MM.1S (cell line): ENCODE measurements at regions not wholly inside any gene's neighbourhood (a gene's known extent, or its start where the extent isn't known, plus 50 kb on each side); places are given as distances from the start of the nearest gene placed in this dataset.
"Not testable (repeated sequence)": the region's sequence is repeated elsewhere in the genome, so short reads cannot be mapped to it uniquely, and the experiment has no call there.

Experiments used
- DNase-seq: peaks from one replicate; pipeline ENCODE4 v3.0.0-alpha.2; 2015
- H2AFZ ChIP-seq: fragments of 300-600 bp; sonication (generic); 2 replicates; pipeline ENCODE4 v1.6.0; 2016; ENCODE audit warnings: antibody characterized with exemption, low read length
- H3F3A ChIP-seq: fragments of 300-600 bp; sonication (generic); 2 replicates; pipeline ENCODE4 v1.6.1; 2016; ENCODE audit warnings: mild to moderate bottlenecking, antibody characterized with exemption, low read length, moderate library complexity, mixed read lengths; ENCODE audit not compliant: insufficient read depth
- H3K27ac ChIP-seq: fragments of 300-600 bp; sonication (generic); 2 replicates; pipeline ENCODE4 v1.5.1; 2016; ENCODE audit warnings: mild to moderate bottlenecking, low read length
- H3K27me3 ChIP-seq: fragments of 300-600 bp; sonication (generic); replicated peaks from 2 replicates; pipeline ENCODE4 v1.6.0; 2016; ENCODE audit warnings: low read length; ENCODE audit not compliant: insufficient read depth
- H3K36me3 ChIP-seq: fragments of 300-600 bp; sonication (generic); replicated peaks from 2 replicates; pipeline ENCODE4 v1.6.1; 2016; ENCODE audit warnings: mild to moderate bottlenecking, low read length, mixed read lengths; ENCODE audit not compliant: insufficient read depth
- H3K4me1 ChIP-seq: fragments of 300-600 bp; sonication (generic); 2 replicates; pipeline ENCODE4 v1.6.1; 2016; ENCODE audit warnings: low read length, mixed read lengths
- H3K4me2 ChIP-seq: fragments of 300-600 bp; sonication (generic); 2 replicates; pipeline ENCODE4 v1.6.0; 2016; ENCODE audit warnings: low read depth, low read length
- H3K4me3 ChIP-seq: fragments of 300-600 bp; sonication (generic); 2 replicates; pipeline ENCODE4 v1.5.1; 2016; ENCODE audit warnings: low read length, mixed read lengths
- H3K79me2 ChIP-seq: fragments of 300-600 bp; sonication (generic); 2 replicates; pipeline ENCODE4 v1.6.1; 2016; ENCODE audit warnings: mixed run types, low read length, mixed read lengths
- H3K9ac ChIP-seq: fragments of 300-600 bp; sonication (generic); 2 replicates; pipeline ENCODE4 v1.6.1; 2016; ENCODE audit warnings: low read length, mixed read lengths
- H3K9me2 ChIP-seq: fragments of 300-600 bp; sonication (generic); replicated peaks from 2 replicates; pipeline ENCODE4 v1.6.1; 2016; ENCODE audit warnings: mild to moderate bottlenecking, low read length, mixed read lengths; ENCODE audit not compliant: insufficient read depth
- H3K9me3 ChIP-seq: fragments of 300-600 bp; sonication (generic); replicated peaks from 2 replicates; pipeline ENCODE4 v1.6.1; 2016; ENCODE audit warnings: mild to moderate bottlenecking, low read length, mixed read lengths; ENCODE audit not compliant: insufficient read depth
- H4K20me1 ChIP-seq: fragments of 300-600 bp; sonication (generic); 2 replicates; pipeline ENCODE4 v1.6.1; 2016; ENCODE audit warnings: mild to moderate bottlenecking, low read length, moderate library complexity, mixed read lengths; ENCODE audit not compliant: insufficient read depth
- CTCF ChIP-seq: fragments of 300-600 bp; sonication (generic); IDR thresholded peaks from 2 replicates; pipeline ENCODE4 v1.5.1; 2016; ENCODE audit warnings: antibody characterized with exemption, low read length, mixed read lengths
- EZH2 ChIP-seq: fragments of 300-600 bp; sonication (generic); optimal IDR thresholded peaks from 2 replicates; pipeline ENCODE3; 2017; ENCODE audit warnings: low read depth, mild to moderate bottlenecking, antibody characterized with exemption, low read length, mixed read lengths
- EZH2phosphoT487 ChIP-seq: fragments of 300-600 bp; sonication (generic); IDR thresholded peaks from 2 replicates; pipeline ENCODE4 v1.6.1; 2018; ENCODE audit warnings: antibody characterized with exemption, low read length

DNA sequence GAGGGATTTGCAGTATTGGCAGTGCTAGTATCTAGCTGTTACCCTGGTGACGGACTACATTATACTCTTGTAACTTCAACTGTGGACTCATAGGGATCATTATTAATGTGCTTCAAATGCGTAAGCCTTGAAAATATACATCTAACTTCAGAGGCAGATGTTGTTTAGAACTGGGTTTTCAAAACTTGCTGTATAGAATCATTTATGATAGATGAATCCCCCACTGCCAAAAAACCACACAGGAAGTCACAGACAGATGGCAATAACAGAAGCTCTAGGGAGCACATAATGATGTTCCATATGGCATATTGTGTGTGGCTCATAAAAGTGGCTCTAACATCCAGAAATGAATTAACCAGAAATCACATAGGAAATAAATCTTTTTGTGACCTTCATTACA lies 62.3 kb upstream of the RELL1 start:
- Histone ChIP-seq H3F3A (no peaks in the 10 kb centered on the region), H3K9me3 (no peaks in the 10 kb centered on the region), H4K20me1 (no peaks in the 10 kb centered on the region), H3K9ac (no peak overlapping the region), H3K4me2 (no peak overlapping the region), H3K4me1 (no peaks in the 10 kb centered on the region), H3K4me3 (no peak overlapping the region), H3K27ac (no peak overlapping the region), H2AFZ (no peak overlapping the region), H3K79me2 (no peaks in the 10 kb centered on the region), H3K27me3 (no peaks in the 10 kb centered on the region), H3K9me2 (no peaks in the 10 kb centered on the region), H3K36me3 (no peaks in the 10 kb centered on the region)
- DNase-seq, result no peak
- no peak for TF ChIP-seq CTCF
- no peak for TF ChIP-seq EZH2
- TF ChIP-seq EZH2phosphoT487, result no peak

- no peaks in the 10 kb centered on the region for H4K20me1 ChIP-seq
- no peak overlapping the region for H3K27ac ChIP-seq
- no peak overlapping the region for H3K4me3 ChIP-seq
- H3K79me2 ChIP-seq, result no peaks in the 10 kb centered on the region
- TF ChIP-seq EZH2phosphoT487 (no peak), CTCF (no peak), EZH2 (no peak)
- H3K36me3 ChIP-seq, result no peaks in the 10 kb centered on the region
- no peaks in the 10 kb centered on the region for H3F3A ChIP-seq
- H3K9me3 ChIP-seq, result no peaks in the 10 kb centered on the region
- H3K9ac ChIP-seq, result no peak overlapping the region
- H3K27me3 ChIP-seq, result no peaks in the 10 kb centered on the region
- DNase-seq, result no peak
- H3K4me1 ChIP-seq, result no peaks in the 10 kb centered on the region
- no peak overlapping the region for H2AFZ ChIP-seq
- H3K4me2 ChIP-seq, result no peak overlapping the region
- H3K9me2 ChIP-seq, result no peaks in the 10 kb centered on the region
These were observed 61.7 kb upstream of the RELL1 start for GRCh38 chr4:37747772-37748330.

GRCh38 chr4:37746852-37747251 lies 60.7 kb upstream of the RELL1 start:
- not testable (repeated sequence) for H3K4me3 ChIP-seq, H3K9ac ChIP-seq, H3K36me3 ChIP-seq

GRCh38 chr4:37745946-37746345 lies 59.8 kb upstream of the RELL1 start:
- Histone ChIP-seq H2AFZ (no peak overlapping the region), H3K4me1 (no peaks in the 10 kb centered on the region), H3K36me3 (no peaks in the 10 kb centered on the region), H3K9me3 (no peaks in the 10 kb centered on the region), H3K27me3 (no peaks in the 10 kb centered on the region), H3K79me2 (no peaks in the 10 kb centered on the region), H3K4me3 (no peak overlapping the region), H3K9ac (no peak overlapping the region), H3F3A (no peaks in the 10 kb centered on the region), H3K9me2 (no peaks in the 10 kb centered on the region), H3K27ac (no peak overlapping the region), H3K4me2 (no peak overlapping the region), H4K20me1 (no peaks in the 10 kb centered on the region)
- DNase-seq, result no peak
- no peak for TF ChIP-seq CTCF
- TF ChIP-seq EZH2phosphoT487, result no peak
- no peak for TF ChIP-seq EZH2

More at GRCh38 chr4:37746852-37747251, 60.7 kb upstream of the RELL1 start:
- DNase-seq, H3K9me3 ChIP-seq, H3K27ac ChIP-seq, H4K20me1 ChIP-seq, H3K4me2 ChIP-seq, H3K27me3 ChIP-seq, H3F3A ChIP-seq, H2AFZ ChIP-seq, H3K79me2 ChIP-seq, H3K4me1 ChIP-seq, H3K9me2 ChIP-seq: not testable (repeated sequence)
